Stimulated activated CD4-positive, alpha-beta T cell treated with anti-CD3 and anti-CD28 coated beads, Interleukin-12 subunit alpha, Interleukin-12 subunit beta, amount 100 ng/mL, for 48 hours (primary cell): ENCODE measurements at regions not wholly inside any gene's neighbourhood (a gene's known extent, or its start where the extent isn't known, plus 50 kb on each side); places are given as distances from the start of the nearest gene placed in this dataset.
"Not testable (repeated sequence)": the region's sequence is repeated elsewhere in the genome, so short reads cannot be mapped to it uniquely, and the experiment has no call there.

Source experiments
- DNase-seq, 3 donors: peaks; one replicate each; pipeline ENCODE4 v3.0.0-alpha.2; 2020; ENCODE audit warnings: low read depth in 2 of 3, low spot score in 1 of 3

DNA sequence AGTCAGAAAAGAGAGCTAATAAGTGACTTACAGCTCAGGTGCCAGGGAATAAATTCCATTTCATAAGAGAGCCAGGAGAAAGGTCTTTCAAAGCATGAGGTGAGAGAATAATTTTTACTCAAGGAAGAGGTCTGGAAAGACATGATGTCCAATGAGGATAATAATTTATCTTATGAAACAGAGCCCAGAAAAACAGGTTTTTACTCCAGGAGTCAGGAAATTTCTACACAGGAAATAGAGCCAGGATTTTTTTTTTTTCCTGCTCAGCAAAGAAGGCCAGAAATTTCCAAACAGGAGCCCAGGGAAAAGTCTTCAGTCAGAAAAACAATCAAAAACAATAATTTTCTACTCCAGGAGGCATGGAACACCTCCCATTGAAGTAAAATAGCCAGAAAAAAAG is 1185.7 kb upstream of the TSPY4 start:
- no peak for DNase-seq

DNA sequence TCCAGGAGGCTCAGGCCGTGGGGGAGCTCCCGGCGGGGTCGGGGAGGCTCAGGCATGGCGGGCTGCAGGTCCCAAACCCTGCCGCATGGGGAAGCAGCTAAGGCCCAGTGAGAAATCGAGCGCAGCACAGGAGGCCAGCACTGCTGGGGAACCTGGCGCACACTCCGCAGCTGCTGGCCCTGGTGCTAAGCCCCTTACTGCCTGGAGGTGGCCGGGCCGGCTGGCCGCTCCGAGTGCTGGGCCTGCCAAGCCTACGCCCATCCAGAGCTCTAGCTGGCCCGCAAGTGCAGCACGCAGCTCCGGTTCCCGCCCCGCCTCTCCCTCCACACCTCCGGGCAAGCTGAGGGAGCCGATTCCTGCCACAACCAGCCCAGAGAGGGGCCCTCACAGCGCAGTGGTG is 1208.7 kb upstream of the TSPY4 start:
- DNase-seq: no peak

DNA sequence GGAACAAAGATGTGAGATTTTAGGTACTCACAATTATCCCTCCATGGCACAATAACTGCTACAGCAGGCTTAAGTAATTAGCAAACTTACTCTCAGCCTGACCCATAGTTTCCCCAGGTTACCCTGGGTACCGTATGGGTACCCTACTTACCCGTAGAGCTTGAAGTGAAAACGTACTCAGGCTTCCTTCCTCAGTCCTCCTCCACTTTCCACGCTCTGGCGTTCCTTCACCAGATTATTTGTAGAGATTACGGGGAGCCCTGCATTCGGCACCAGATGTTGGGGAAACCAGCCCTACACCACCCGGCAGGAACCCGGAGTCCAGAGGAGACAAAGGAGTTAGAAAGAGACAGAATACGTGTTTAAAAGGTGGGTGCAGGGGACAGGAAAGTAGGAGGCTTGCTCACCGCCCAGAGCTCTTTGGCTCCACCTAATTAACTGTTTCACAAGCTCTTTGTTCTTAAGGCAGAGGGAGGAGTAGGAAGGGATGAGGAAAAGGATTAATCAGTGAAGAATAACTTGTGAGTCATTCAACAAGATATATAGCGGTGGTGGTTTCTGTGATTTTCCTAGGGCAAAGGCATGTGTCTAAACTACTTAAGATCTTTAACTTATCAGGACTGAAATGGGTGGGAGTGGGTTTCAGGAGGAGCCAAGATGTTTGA is 1211.2 kb upstream of the TSPY4 start:
- no peak for DNase-seq

DNA sequence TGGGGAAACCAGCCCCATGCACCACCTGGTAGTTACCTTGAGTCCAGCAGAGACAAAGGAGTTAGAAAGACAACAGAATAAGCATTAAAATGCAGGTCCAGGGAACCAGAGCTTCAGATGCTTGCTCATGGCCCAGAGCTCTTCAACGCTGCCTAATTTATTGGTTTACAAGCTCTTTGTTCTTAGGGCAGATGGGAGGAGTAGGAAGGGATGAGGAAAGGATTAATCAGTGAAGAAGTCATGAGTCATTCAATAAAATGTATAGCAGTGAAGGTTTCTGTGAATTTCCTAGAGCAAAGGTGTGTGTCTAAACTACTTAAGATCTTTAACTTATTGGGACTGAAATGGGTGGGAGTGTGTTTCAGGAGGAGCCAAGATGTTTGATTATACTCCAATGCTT is 1210.3 kb upstream of the AMELY start:
- no peak for DNase-seq

DNA sequence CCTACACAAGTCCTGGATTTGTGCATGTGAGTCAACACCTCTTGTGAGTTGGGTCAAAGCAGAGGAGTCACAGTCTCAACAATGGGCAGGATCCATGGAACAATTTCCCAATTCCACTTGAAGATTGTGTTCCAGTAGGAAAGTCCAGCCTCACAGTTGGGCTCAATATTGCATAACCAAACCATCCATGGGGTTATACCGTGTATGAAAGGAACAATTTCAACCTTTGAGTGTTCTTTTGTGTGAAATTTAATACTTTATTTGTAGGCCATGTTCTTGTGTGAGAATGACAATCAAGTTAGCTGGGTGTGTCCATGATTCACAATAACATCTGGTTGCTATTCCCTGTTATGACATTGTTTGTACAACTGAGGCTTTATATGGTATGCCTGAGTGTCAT is 1182.9 kb upstream of the AMELY start:
- DNase-seq: no peak

GRCh38 chrY:8092926-8093325 is 1181.4 kb upstream of the AMELY start:
- DNase-seq: no peak

GRCh38 chrY:8085925-8086324 is 1174.4 kb upstream of the AMELY start:
- DNase-seq: no peak

DNA sequence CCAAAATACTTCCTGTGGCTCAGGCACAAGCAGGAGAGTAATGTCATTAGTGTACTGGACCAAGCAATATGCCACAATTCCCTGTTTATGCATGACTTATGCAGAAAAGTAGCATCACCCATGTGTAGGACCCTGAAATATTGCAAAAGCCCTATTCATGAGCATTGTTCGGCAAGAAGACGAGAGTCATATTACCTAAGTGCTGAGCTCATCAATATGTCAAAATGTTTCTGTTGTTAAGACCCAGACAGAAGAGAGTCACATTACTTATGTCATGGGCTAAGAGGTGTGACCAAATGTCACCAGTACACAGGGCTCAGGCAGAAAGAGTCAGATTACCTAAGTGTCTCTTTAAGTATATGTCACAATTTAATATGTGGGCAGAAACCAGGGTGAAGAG is 1172.6 kb upstream of the AMELY start:
- no peak for DNase-seq

- no peak for DNase-seq
Observed at GRCh38 chrY:8081151-8081550, 1169.6 kb upstream of the AMELY start.

GRCh38 chrY:8065220-8065619 is 1153.7 kb upstream of the AMELY start:
- DNase-seq: no peak

GRCh38 chrY:8064500-8064899 is 1152.9 kb upstream of the AMELY start:
- no peak for DNase-seq

DNA sequence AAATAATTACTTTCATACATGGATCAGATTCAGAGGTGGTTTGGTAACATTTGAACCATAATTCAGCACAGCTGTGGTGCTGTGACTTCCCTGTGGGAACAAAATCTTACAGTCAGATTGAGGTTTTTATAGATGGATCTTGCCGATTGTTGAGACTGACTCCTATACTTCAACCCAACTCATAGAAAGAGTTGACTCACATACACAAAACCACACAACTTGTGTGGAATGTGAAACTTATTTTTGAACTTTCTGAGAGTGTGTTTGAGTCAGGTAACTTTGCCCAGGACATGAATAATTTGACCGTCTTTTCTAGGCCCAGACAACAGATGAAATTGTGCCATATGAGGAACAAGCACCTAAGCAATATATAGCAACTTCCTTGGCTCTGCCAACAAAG is 1152.4 kb upstream of the AMELY start:
- DNase-seq: no peak

DNA sequence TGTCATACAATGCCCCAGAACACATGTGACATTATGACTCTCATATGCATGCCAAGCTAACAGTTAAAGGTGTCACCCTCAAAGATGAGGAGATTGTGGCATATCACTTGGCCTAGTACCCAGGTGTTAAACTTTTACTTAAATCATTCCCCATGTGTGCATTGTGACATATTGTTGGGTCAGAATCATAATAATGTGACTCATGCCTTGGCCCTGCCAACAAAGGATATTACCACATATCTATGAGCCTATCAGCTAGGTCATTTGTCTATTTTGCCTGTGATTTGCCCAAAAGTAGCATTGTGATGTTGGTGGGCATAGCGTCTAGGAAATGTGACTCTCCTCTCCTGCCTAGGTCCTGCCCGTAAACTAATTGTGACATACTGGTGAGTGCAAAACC is 1147.1 kb upstream of the AMELY start:
- no peak for DNase-seq

DNA sequence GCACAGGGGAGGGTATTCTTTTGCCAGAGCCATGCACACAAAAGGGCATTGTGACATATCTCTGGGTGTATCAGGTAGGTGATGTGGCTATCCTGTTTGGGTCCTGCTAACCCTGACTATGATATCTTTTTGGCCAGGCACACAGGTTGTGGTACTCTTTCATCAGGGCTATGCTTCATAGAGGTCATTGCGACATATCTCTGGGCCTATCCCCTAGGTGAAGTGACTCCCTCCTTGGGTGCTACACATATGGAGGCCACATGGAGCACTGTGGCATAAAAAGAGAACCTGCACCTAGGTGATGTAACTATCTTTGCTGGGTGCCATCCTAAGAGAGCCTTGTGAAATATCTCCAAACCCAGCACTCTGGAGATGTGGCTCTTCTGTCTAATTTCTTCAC is 1139.8 kb upstream of the AMELY start:
- DNase-seq: no peak

DNA sequence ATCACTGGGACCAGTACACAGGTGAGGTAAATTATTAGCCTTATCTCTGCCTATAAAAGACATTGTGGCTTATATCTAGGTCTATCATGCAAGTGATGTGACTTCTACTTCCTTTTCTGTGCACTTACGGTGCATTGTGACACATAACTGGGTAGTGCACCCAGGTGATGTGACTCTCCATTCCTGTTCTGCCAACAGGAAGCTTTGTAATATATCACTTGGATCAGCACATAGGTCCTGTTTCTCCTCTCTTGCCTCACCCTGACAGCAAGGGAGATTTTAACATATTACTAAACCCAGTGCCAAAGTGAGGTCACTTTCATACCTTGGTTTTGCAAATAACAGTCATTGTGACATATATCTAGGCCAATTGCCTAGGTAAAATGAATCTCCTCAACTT is 1129.7 kb upstream of the AMELY start:
- DNase-seq: no peak

GRCh38 chrY:8036563-8036962 is 1125.0 kb upstream of the AMELY start:
- no peak for DNase-seq

- DNase-seq: no peak
Observed at GRCh38 chrY:8035653-8036052, 1124.1 kb upstream of the AMELY start.

- no peak for DNase-seq
Observed at GRCh38 chrY:8034673-8035072, 1123.1 kb upstream of the AMELY start.

GRCh38 chrY:8033200-8033599 is 1121.6 kb upstream of the AMELY start:
- no peak for DNase-seq

DNA sequence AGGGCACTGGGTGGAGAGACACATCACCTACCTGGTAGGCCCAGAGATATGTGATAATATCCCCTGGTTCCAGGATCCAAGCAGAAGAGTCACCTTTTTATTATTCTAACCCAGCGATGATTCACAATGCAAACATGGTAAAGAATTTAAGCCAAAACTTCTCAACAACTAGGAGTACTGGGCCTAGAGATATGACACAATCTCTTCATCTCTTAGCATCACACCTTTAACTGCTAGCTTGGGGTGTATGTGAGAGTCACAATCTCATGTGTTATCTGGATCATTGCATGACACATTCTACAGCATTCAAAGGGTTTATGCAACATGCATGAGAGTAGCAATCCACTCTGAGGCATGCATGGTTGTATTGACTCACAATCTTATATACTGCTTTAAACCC is 1109.0 kb upstream of the AMELY start:
- no peak for DNase-seq

DNA sequence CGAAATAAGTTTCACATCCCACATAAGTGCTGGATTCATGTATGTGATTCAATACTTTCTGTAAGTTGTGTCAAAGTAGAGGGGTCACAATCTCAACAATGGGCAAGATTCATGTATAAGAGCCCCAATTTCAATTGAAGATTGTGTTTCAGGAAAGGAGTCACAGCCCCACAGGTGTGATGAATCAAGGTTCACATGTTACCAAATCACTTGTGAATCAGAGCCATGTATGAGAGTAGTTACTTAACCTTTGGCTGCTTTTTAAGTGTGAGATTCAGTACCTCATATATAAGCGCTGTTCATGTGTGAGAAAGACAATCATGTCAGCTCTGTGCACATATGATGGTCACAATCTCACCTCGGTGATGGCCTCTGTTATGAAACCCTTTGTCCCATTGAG is 1100.0 kb upstream of the AMELY start:
- no peak for DNase-seq

DNA sequence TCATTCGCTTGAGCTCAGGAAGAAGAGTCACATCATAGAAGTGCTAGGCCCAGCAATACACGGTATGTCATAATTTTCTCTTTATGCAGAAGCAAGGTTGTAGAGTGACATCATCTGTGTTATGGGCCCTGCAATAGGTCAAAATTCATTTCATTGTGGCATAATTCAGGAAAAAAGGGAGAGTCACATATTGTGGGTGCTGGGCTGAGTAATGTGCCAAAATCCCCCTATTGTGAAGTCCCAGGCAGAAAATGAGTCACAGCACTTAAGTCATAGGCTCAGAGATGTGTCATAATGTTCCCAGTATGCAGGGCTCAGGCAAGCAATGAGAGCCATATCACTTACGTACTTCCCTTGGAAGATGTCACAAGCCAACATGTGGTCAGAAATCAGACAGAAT is 1092.6 kb upstream of the AMELY start:
- peak in 1 of 3 donors; percentile 1 for DNase-seq

- no peak for DNase-seq
Observed at GRCh38 chrY:7996726-7997125, 1085.2 kb upstream of the AMELY start.

DNA sequence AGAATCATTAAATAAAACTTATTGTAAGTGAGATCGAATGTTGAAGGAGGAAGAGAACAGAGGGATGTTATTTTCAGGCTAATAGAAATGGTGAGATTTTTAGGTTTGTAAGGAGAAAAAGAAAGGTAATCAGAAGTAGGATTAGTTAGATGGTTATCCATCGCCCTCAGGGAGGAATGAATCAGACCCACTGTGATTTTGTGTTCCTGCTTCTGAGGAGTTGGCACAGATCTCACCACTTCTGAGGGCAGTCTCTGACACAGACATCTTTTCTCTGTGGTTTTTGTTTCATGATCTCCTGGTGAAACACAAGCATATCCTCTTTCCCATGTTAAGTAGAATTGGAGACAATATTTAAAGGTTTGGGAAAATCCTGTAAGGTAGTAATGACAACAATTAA is 1083.2 kb upstream of the AMELY start:
- DNase-seq: not testable (repeated sequence)
